PC-3 (cell line): ENCODE measurements at regions not wholly inside any gene's neighbourhood (a gene's known extent, or its start where the extent isn't known, plus 50 kb on each side); places are given as distances from the start of the nearest gene placed in this dataset.
A peak's percentile ranks its signal among the peaks of the same experiment; 100 is the strongest.

Experiments used
- ATAC-seq: fragments of 200-7000 bp; cut with Tn5 transposase; 2 replicates; pipeline ENCODE4 v1.9.1; 2020; ENCODE audit warnings: mild to moderate bottlenecking, moderate library complexity
- BruUV-seq: library from RNA; stranded (reverse); fragments of 400-500 nt; replicated peaks from 2 replicates; lab custom pipeline; 2021; lab: Mats Ljungman, UMichigan
- CTCF ChIA-PET: fragments of 300-600 bp; sonication (Branson Sonifier 250); formaldehyde crosslinking; loops from one replicate; lab custom pipeline; 2022; ENCODE audit warnings: antibody characterized with exemption; lab: Charles Lee
- POLR2A ChIA-PET: fragments of 300-600 bp; sonication (Branson Sonifier 250); formaldehyde crosslinking; loops from one replicate; lab custom pipeline; 2022; ENCODE audit warnings: antibody characterized with exemption; ENCODE audit not compliant: unreplicated experiment; lab: Charles Lee
- DNase-seq: peaks from one replicate; pipeline ENCODE4 v3.0.0-alpha.2; 2015
- H2AFZ ChIP-seq: fragments of 300-600 bp; sonication (generic); 2 replicates; pipeline ENCODE4 v1.6.0; 2016; ENCODE audit warnings: antibody characterized with exemption, low read length
- H3F3A ChIP-seq: fragments of 300-600 bp; sonication (generic); one replicate; pipeline ENCODE4 v1.6.0; 2017; ENCODE audit warnings: antibody characterized with exemption, low read length, control low read depth, mild to moderate bottlenecking; ENCODE audit not compliant: unreplicated experiment
- H3K27ac ChIP-seq: fragments of 300-600 bp; sonication (generic); 2 replicates; pipeline ENCODE4 v1.5.1; 2016; ENCODE audit warnings: mild to moderate bottlenecking, low read length
- H3K27me3 ChIP-seq: fragments of 300-600 bp; sonication (generic); 2 replicates; pipeline ENCODE4 v1.6.1; 2016; ENCODE audit warnings: low read length, mixed read lengths
- H3K36me3 ChIP-seq: fragments of 300-600 bp; sonication (generic); 2 replicates; pipeline ENCODE4 v1.6.1; 2016; ENCODE audit warnings: low read depth, mixed run types, low read length, mixed read lengths
- H3K4me1 ChIP-seq: fragments of 300-600 bp; sonication (generic); 2 replicates; pipeline ENCODE4 v1.5.1; 2016; ENCODE audit warnings: low read length; ENCODE audit not compliant: insufficient read depth
- H3K4me2 ChIP-seq: fragments of 300-600 bp; sonication (generic); 2 replicates; pipeline ENCODE4 v1.6.0; 2016; ENCODE audit warnings: low read length
- H3K4me3 ChIP-seq: fragments of 300-600 bp; sonication (generic); 2 replicates; pipeline ENCODE4 v1.5.1; 2016; ENCODE audit warnings: mild to moderate bottlenecking, low read length, mixed read lengths
- H3K79me2 ChIP-seq: fragments of 300-600 bp; sonication (generic); 2 replicates; pipeline ENCODE4 v1.6.1; 2017; ENCODE audit warnings: low read length, mixed read lengths
- H3K9ac ChIP-seq: fragments of 300-600 bp; sonication (generic); 2 replicates; pipeline ENCODE4 v1.6.0; 2016; ENCODE audit warnings: mild to moderate bottlenecking, low read length
- H3K9me2 ChIP-seq: fragments of 300-600 bp; sonication (generic); replicated peaks from 2 replicates; pipeline ENCODE4 v1.6.1; 2016; ENCODE audit warnings: mixed run types, low read length, mixed read lengths
- H3K9me3 ChIP-seq: fragments of 300-600 bp; sonication (generic); 2 replicates; pipeline ENCODE4 v1.6.1; 2016; ENCODE audit warnings: low read length, mixed read lengths
- H4K20me1 ChIP-seq: fragments of 300-600 bp; sonication (generic); 2 replicates; pipeline ENCODE4 v1.6.1; 2016; ENCODE audit warnings: low read length, mixed read lengths
- CTCF ChIP-seq: fragments of 300-600 bp; sonication (generic); conservative IDR thresholded peaks from 2 replicates; pipeline ENCODE4 v1.5.1; 2017; ENCODE audit warnings: antibody characterized with exemption, low read depth, mild to moderate bottlenecking, low read length
- EZH2 ChIP-seq: fragments of 300-600 bp; sonication (generic); IDR thresholded peaks from one replicate; pipeline ENCODE4 v1.6.1; 2017; ENCODE audit warnings: antibody characterized with exemption, mild to moderate bottlenecking, low read length; ENCODE audit not compliant: unreplicated experiment
- EZH2phosphoT487 ChIP-seq: fragments of 300-600 bp; sonication (generic); IDR thresholded peaks from 2 replicates; pipeline ENCODE4 v1.6.1; 2018; ENCODE audit warnings: mild to moderate bottlenecking, antibody characterized with exemption, low read length, borderline replicate concordance
- intact Hi-C: fragments of 100-400 bp; cut with micrococcal nuclease; formaldehyde crosslinking; loops from 2 replicates; pipeline ENCODE4 v1.9.0; 2023

DNA sequence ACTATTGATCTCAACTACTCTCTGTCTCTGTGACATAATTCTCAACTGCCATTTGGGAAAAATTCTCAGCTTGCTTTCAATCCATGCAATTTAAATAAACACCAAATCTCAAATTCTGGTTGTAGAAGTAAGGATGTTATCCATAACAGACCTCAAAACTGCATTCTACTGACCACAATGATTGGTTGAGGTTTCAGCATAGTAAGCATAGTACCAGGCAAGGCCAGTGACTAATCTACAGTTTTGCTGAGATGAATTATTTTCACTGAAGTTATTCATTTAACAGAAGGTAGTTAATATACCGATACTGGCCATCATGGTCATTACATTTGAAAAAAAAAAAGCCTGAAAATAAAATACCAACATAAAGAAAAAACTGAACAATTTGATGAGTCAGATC, 488.0 kb upstream of the CDH18 start:
- Histone ChIP-seq H3K9me3 (no peaks in the 10 kb centered on the region), H3K27ac (no peak overlapping the region), H3K4me3 (no peak overlapping the region), H3K79me2 (no peaks in the 10 kb centered on the region), H2AFZ (no peak overlapping the region), H3K9me2 (no peaks in the 10 kb centered on the region), H3F3A (no peaks in the 10 kb centered on the region), H3K4me1 (no peaks in the 10 kb centered on the region), H3K27me3 (no peaks in the 10 kb centered on the region), H3K36me3 (no peaks in the 10 kb centered on the region), H3K9ac (no peak overlapping the region), H4K20me1 (no peaks in the 10 kb centered on the region), H3K4me2 (no peak overlapping the region)
- no TSS peak for BruUV-seq
- no peak for DNase-seq
- CTCF ChIA-PET: no interaction called here
- ATAC-seq: no peak
- POLR2A ChIA-PET: no interaction called here
- TF ChIP-seq CTCF (no peak), EZH2 (no peak), EZH2phosphoT487 (no peak)
- intact Hi-C loops: no loop called here

GRCh38 chr5:20470997-20471396, 483.0 kb upstream of the CDH18 start:
- Histone ChIP-seq H3K9me3 (no peaks in the 10 kb centered on the region), H3K27me3 (no peaks in the 10 kb centered on the region), H2AFZ (no peak overlapping the region), H3K36me3 (no peaks in the 10 kb centered on the region), H3K9ac (no peak overlapping the region), H3K4me2 (no peak overlapping the region), H3K27ac (no peak overlapping the region), H3K4me3 (no peak overlapping the region), H3F3A (no peaks in the 10 kb centered on the region), H3K9me2 (no peaks in the 10 kb centered on the region), H4K20me1 (no peaks in the 10 kb centered on the region), H3K79me2 (no peaks in the 10 kb centered on the region), H3K4me1 (no peaks in the 10 kb centered on the region)
- POLR2A ChIA-PET: no interaction called here
- TF ChIP-seq CTCF: no peak
- no peak for TF ChIP-seq EZH2
- no peak for TF ChIP-seq EZH2phosphoT487
- no TSS peak for BruUV-seq
- CTCF ChIA-PET: no interaction called here
- no peak for DNase-seq
- intact Hi-C loops: no loop called here
- ATAC-seq: no peak

GRCh38 chr5:20469792-20470191, 481.8 kb upstream of the CDH18 start:
- no peak overlapping the region for H3K4me2 ChIP-seq
- H3K9ac ChIP-seq: no peak overlapping the region
- H3K9me2 ChIP-seq: no peaks in the 10 kb centered on the region
- H3F3A ChIP-seq: no peaks in the 10 kb centered on the region
- no peak overlapping the region for H3K27ac ChIP-seq
- no peaks in the 10 kb centered on the region for H4K20me1 ChIP-seq
- BruUV-seq: no TSS peak
- H3K9me3 ChIP-seq: no peaks in the 10 kb centered on the region
- no peak overlapping the region for H3K4me3 ChIP-seq
- POLR2A ChIA-PET: no interaction called here
- no peak for TF ChIP-seq EZH2phosphoT487
- no peak for TF ChIP-seq EZH2
- TF ChIP-seq CTCF: no peak
- no peaks in the 10 kb centered on the region for H3K36me3 ChIP-seq
- intact Hi-C loops: no loop called here
- DNase-seq (peak; percentile 11), ATAC-seq (peak; percentile 33; the same call in 1 of the 2 replicates)
- no peak overlapping the region for H2AFZ ChIP-seq
- CTCF ChIA-PET: no interaction called here
- H3K27me3 ChIP-seq: no peaks in the 10 kb centered on the region
- no peaks in the 10 kb centered on the region for H3K4me1 ChIP-seq
- H3K79me2 ChIP-seq: no peaks in the 10 kb centered on the region
